Activated CD8-positive, alpha-beta memory T cell treated with anti-CD3 and anti-CD28 coated beads for 36 hours (primary cell): ENCODE measurements at regions not wholly inside any gene's neighbourhood (a gene's known extent, or its start where the extent isn't known, plus 50 kb on each side); places are given as distances from the start of the nearest gene placed in this dataset.

ENCODE experiments used
- CTCF ChIA-PET: fragments of 350-600 bp; sonication (Branson Sonifier 250); formaldehyde crosslinking; loops from one replicate; lab custom pipeline; 2021; ENCODE audit warnings: antibody characterized with exemption; lab: Charles Lee
- POLR2A ChIA-PET: fragments of 350-600 bp; sonication (Branson Sonifier 250); formaldehyde crosslinking; loops from one replicate; lab custom pipeline; 2021; ENCODE audit warnings: antibody characterized with exemption; lab: Charles Lee

DNA sequence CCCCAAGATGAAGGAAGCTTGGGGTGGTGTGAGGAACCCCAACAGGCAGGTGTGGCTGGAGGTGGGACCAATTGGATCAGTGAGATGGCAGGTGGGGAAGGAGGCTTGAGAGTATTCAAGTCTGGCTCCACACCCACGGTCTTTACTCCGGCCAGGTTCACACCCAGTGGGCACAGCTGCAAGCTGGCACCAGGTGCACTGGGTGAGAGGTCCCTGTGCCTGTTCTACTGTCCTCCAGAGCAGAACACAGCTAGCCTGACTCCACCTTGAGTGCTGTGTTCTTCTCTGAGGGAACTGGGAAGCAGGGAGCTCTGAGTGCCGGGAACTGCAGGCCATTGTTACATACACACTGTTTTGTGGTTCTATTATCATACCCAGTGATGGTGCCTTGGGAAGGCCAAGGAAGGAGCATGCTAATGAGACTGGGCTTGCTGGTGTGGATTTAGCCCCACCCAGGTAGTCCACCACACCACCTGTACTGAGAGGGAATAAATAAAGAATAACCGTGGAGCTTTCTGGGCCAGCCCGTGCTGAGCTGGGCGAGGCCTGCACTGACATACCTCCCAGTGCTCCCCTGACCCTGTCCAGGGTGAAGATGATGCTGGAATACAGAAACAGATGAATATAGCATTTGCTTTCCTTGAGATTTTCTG, 93.4 kb downstream of the ABHD5 start:
- CTCF ChIA-PET: no interaction called here
- POLR2A ChIA-PET: no interaction called here

DNA sequence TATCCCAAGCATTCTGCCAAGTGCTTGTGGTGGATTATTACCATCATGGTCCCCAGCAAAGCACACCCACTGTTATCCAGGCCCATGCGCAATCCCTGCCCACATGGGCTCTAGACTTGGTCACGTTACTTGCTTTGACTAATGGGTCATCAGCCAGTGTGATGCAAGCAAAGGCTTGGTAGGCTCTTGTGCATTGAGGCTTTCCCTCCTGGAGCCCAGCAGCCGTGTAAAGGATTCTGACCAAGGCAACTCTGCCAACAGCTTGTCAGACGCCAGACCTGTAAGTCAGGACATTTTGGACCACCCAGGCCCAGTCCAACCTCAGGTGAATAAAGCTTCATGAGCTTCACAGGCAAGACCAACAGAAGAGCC, 93.9 kb downstream of the ABHD5 start:
- CTCF ChIA-PET: no interaction called here
- POLR2A ChIA-PET: no interaction called here

DNA sequence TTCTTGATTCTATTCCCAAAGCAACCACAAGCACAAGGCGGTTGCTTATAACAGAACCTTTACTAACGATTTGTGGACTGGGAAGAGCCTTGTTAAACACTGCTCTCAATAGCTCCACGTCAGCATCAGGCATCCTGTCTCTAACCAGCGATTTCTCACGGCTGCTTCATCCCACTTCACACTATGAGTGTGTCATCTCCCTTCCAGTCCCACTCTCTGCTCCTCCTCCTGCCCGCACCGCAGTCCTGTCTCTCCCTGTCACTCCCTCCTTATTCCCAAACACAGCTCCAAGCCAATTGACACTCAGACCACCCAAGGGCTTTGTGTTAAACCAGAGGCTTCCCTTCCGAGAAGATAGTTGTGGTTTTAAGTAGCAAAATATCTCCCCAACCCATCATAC, 94.8 kb downstream of the ABHD5 start:
- ChIA-PET CTCF (no interaction called here), POLR2A (no interaction called here)

DNA sequence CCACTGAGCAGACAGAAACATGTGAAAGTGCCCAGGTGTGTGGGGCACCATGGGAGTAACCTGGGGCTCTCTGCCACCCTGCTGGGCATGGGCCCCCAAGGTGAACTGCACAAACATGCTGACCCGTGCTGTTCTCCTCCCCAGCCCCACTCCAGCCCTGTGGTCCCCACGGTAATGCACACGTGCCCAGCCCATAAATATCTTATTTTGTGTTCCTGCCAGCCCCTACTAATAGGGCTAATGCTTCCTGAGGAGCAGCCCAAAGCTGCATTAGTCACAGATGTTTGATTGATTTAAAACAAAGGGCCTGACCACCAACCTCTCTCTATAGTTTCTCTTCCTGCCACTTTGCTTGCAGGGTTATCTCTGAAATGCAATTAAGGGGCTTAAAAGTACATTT, 95.4 kb downstream of the ABHD5 start:
- CTCF ChIA-PET: no interaction called here
- POLR2A ChIA-PET: no interaction called here

- ChIA-PET POLR2A (no interaction called here), CTCF (no interaction called here)
These were observed 96.0 kb downstream of the ABHD5 start for GRCh38 chr3:43786526-43787305.

DNA sequence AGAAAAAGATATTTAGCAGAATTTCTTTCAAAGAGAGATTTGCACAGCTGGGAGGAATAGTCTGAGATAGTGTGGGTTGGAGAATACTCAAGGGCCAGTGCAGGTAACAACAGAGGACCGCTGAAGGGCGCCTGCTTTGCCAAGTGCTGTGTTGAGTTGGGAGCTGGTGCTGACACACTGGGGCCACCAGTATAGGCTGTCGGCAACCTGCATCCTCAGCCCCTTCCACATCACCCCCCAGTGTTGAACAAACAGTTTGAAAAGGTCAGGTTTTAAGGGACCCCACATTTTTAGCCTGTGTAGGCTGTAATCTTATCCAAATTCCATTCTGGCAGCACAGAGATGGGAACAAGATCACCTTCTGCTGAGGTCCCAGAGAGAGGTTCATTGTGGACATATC, 96.6 kb downstream of the ABHD5 start:
- ChIA-PET POLR2A (no interaction called here), CTCF (no interaction called here)

GRCh38 chr3:43789028-43789427, 98.3 kb downstream of the ABHD5 start:
- POLR2A ChIA-PET: no interaction called here
- CTCF ChIA-PET: interaction anchor here (0.5 kb wide), 1 partner anchor 143 kb away, joined by 5 read pairs; no protein-coding TSS in a partner anchor

DNA sequence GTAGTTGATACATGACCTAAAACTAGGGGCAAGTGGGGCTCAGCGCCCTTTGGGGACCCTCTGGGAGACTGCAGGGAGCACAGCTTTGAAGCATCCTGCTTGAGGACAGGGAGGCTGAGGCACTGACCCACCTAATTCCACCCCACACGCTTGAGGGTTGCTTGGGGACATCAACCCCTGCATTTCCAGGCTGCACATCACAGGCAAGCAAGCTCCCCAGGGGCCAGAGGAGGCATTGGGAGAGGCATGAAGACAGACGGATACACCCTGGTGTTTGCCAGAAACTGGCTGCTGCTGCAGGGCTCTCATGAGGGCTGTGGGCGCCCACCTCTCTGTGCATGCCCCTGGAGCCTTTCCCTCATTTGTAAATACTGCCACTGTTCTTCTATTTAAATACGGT, 99.3 kb downstream of the ABHD5 start:
- ChIA-PET CTCF (no interaction called here), POLR2A (no interaction called here)

DNA sequence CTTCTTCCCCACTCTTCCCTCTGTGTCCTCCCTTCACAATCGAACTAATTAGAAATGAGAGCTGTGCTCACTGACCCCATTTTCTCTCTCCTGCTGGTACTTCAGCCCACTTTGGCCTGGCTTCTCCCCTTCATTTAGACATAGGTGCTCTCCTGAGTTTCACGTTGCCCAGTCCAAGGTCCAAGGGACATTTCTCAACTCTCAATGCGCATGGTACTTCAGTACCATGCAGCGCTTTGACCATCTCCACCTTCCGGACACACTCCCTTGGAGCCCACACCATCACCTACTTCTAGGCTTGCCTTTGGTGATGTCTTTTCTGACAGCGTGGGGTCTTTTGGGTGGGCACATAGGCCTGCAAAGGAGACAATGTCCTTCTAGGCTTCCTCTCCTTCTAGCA, 99.7 kb downstream of the ABHD5 start:
- ChIA-PET POLR2A (no interaction called here), CTCF (no interaction called here)

DNA sequence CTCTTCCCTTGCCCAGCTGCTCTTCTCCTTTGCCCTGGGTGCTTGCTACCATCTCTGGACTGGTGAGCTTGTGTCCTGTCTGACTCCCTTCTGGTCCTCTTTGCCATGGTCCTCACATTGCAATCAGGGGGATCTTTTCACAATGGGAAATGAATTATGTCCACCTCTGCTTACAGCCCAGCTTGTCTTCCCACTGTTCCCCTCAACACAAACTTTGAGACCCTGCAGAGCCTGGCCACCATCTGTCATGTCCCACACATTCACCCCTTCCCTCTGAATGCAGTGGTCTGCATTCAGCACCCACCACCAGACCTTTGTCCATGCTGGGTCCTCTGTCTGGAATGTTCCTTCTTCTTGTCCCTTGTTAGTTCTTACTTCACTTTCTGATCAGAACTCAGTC, 100.5 kb downstream of the ABHD5 start:
- ChIA-PET POLR2A (no interaction called here), CTCF (no interaction called here)

GRCh38 chr3:43792904-43793303, 102.2 kb downstream of the ABHD5 start:
- POLR2A ChIA-PET: no interaction called here
- CTCF ChIA-PET: no interaction called here

GRCh38 chr3:43793648-43794372, 103.1 kb downstream of the ABHD5 start:
- ChIA-PET CTCF (no interaction called here), POLR2A (no interaction called here)

- ChIA-PET POLR2A (no interaction called here), CTCF (no interaction called here)
These were observed 104.0 kb downstream of the ABHD5 start for GRCh38 chr3:43794776-43795175.

DNA sequence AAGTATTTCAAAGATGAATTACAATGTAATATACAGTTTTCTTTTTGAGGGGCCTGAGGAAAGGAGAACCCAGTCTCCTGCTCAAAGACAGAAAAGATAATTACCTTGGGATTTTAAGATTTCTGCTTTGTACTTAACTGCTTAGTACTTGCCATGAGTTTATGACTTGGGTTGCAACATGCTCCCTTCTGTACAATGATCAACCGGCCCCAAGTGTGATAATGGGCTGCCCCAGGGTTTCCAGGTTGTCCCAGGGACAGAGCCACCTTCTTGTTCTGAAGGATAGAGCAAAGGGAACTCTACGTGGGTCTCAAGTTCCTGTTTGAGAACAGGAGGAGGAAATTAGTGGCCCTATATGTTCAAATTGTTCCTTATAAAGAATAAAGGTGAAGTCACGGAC, 104.8 kb downstream of the ABHD5 start:
- ChIA-PET CTCF (no interaction called here), POLR2A (no interaction called here)

DNA sequence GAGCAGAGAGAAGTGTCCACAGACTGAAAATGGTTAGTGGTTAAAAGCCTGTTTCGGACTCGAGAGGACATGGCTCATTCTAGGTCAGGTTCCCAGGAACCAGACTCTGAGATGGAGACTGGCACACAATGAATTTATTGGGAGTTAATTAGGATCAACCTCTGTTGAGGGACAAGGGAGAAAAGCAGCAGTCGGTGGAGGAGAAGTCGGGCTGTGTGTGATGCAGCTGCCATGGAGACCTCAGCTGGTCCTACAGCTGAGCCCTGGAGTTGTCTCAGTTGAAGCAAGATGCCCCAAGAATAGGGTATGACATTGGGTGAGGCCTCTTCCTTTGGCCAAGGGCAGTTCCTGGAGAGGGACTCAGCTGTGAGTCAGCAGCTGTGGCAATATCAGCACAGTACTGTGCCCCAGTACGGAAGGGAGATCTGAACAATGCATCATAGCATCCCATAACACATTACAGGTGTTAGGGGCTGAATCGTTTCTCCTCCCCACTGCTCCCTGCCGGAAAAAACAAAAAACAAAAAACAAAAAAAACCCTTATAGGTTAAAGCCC, 105.4 kb downstream of the ABHD5 start:
- ChIA-PET CTCF (no interaction called here), POLR2A (no interaction called here)

GRCh38 chr3:43797794-43798193, 107.1 kb downstream of the ABHD5 start:
- ChIA-PET CTCF (no interaction called here), POLR2A (no interaction called here)

- CTCF ChIA-PET: no interaction called here
- POLR2A ChIA-PET: no interaction called here
These were observed 120.1 kb downstream of the ABHD5 start for GRCh38 chr3:43810797-43811196.

DNA sequence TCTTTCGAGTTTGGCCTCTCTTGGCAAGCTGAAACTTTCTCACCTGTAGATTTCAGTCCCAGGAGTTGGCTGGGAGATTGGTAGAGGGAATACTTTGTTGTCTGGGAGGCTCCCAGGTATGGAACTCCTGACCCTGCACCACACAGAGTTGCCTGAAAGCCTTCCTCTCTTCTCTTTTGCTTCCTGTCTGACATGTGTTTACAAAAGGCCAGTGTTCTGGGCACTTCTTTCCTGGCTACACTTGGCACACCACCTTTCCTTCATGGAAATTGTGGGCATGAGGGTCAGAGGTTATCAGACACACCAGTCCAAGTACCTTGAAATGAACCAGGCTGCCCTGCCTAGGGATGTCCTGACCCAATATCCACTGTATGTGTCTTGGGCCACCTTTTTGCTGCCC, 123.7 kb downstream of the ABHD5 start:
- POLR2A ChIA-PET: no interaction called here

DNA sequence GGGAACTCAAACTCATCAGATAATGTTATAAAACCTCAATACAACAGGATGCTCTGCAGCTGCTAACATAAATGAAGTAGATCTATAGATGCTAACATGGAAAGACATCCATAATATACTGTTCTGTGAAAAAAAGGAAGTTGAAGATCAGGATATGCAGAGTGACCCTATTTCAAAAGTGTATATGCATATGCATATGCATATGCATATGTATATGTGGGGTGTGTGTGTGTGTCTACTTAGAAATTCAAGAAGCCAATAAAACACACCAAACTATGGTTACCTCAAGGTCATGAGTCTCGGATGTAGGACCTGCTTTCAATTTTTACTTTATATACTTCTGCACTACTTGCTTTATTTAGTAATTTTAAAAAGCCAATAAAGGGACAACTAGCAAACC, 125.6 kb downstream of the ABHD5 start:
- ChIA-PET CTCF (no interaction called here), POLR2A (no interaction called here)

More for the DNA sequence above, 123.7 kb downstream of the ABHD5 start:
- CTCF ChIA-PET: no interaction called here

DNA sequence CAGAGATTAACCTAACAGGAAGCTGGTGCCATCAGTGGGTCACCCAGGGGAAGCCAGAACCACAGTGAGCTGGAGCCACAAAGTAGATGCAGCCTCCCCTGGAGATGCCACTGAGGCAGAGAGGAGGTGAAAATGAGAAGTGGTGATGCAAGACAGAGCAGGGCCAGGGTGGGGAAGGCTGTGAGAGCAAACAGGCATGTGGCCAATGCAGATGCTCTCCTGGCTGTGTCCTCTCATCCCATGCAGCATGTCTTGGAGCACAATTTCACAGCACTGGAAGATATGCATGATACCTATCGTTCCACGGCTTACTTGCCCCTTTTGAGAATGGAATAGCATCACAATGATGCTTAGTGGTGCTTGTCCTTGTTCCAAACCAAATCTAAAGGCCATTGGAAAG, 126.3 kb downstream of the ABHD5 start:
- CTCF ChIA-PET: no interaction called here
- POLR2A ChIA-PET: no interaction called here

DNA sequence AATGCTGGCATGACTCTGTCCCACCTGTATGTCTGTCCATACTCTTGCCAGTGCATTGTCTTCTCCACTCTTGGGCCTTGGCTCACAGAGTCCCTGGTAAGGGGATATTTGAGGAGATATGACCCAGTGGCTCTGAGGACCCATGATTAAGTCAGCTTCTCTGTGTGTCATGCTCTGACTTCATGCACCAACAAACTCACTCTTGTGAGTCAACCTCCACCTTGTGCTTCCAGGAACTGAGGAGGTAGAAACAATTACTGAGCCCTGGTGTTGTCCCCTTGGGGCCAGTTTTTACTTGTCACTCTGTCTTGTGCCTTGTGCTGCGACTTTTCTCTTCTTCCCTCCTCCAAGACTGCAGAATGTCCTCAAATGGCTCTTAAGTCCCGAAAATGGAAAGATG, 127.1 kb downstream of the ABHD5 start:
- POLR2A ChIA-PET: no interaction called here

More for the DNA sequence above, 127.1 kb downstream of the ABHD5 start:
- CTCF ChIA-PET: no interaction called here
